ENCODE measurements at regions not wholly inside any gene's neighbourhood (a gene's known extent, or its start where the extent isn't known, plus 50 kb on each side); places are given as distances from the start of the nearest gene placed in this dataset.

GRCh38 chr1:95169548-95169947 lies 52.4 kb downstream of the TLCD4 start:
- Histone ChIP-seq H3K4me1 (ENCODE audit: control insufficient read depth, extremely low read depth, insufficient read depth, low read length) (no peaks in the 10 kb centered on the region), H4K20me1 (ENCODE audit: control insufficient read depth, extremely low read depth, insufficient read depth, low read length) (no peaks in the 10 kb centered on the region), H3K4me3 (replicated peaks in 1 of 4; ENCODE audit: control extremely low read depth in 1 of 4, insufficient read depth in 1 of 4, low read depth in 3 of 4, low read length in 4 of 4) (no peak overlapping the region), H3K36me3 (ENCODE audit: control insufficient read depth, insufficient read depth, low read length) (no peaks in the 10 kb centered on the region), H3K27me3 (ENCODE audit: control insufficient read depth, insufficient read depth, low read length) (no peaks in the 10 kb centered on the region), H3K4me2 (ENCODE audit: extremely low read depth, insufficient read depth, low read length) (no peak overlapping the region), H3K27ac (ENCODE audit: insufficient read depth, low read length) (no peak overlapping the region), H2AFZ (ENCODE audit: low read length) (no peak overlapping the region), H3K9me3 (ENCODE audit: control insufficient read depth, insufficient read depth, low read depth, low read length) (no peaks in the 10 kb centered on the region), H3K9ac (ENCODE audit: insufficient read depth, low read length) (no peak overlapping the region), H3K79me2 (ENCODE audit: control insufficient read depth, insufficient read depth, low read length) (no peaks in the 10 kb centered on the region)
- DNase-seq (ENCODE audit: low read depth in 2 of 2): peak in 1 of 2 donors; percentile 23
- TF ChIP-seq EZH2 (IDR thresholded peaks at IDR 0.05; ENCODE audit: low read length, missing control alignments): no peak
- no peak for TF ChIP-seq CTCF (conservative IDR thresholded peaks at IDR 0.05 in 1 of 2, IDR thresholded peaks at IDR 0.05 in 1 of 2; ENCODE audit: low read depth in 1 of 2, low read length in 2 of 2)

- Histone ChIP-seq H3K9ac (ENCODE audit: insufficient read depth, low read length) (no peak overlapping the region), H4K20me1 (ENCODE audit: control insufficient read depth, extremely low read depth, insufficient read depth, low read length) (no peaks in the 10 kb centered on the region), H3K4me1 (ENCODE audit: control insufficient read depth, extremely low read depth, insufficient read depth, low read length) (no peaks in the 10 kb centered on the region), H3K27ac (ENCODE audit: insufficient read depth, low read length) (no peak overlapping the region), H2AFZ (ENCODE audit: low read length) (no peak overlapping the region), H3K4me2 (ENCODE audit: extremely low read depth, insufficient read depth, low read length) (no peak overlapping the region), H3K36me3 (ENCODE audit: control insufficient read depth, insufficient read depth, low read length) (no peaks in the 10 kb centered on the region), H3K27me3 (ENCODE audit: control insufficient read depth, insufficient read depth, low read length) (no peaks in the 10 kb centered on the region), H3K4me3 (replicated peaks in 1 of 4; ENCODE audit: control extremely low read depth in 1 of 4, insufficient read depth in 1 of 4, low read depth in 3 of 4, low read length in 4 of 4) (no peak overlapping the region), H3K79me2 (ENCODE audit: control insufficient read depth, insufficient read depth, low read length) (no peaks in the 10 kb centered on the region), H3K9me3 (ENCODE audit: control insufficient read depth, insufficient read depth, low read depth, low read length) (no peaks in the 10 kb centered on the region)
- TF ChIP-seq EZH2 (IDR thresholded peaks at IDR 0.05; ENCODE audit: low read length, missing control alignments) (no peak), CTCF (conservative IDR thresholded peaks at IDR 0.05 in 1 of 2, IDR thresholded peaks at IDR 0.05 in 1 of 2; ENCODE audit: low read depth in 1 of 2, low read length in 2 of 2) (no peak)
- no peak for DNase-seq (ENCODE audit: low read depth in 2 of 2)
These were observed 54.4 kb downstream of the TLCD4 start for GRCh38 chr1:95171270-95172245.

GRCh38 chr1:95176861-95177260 lies 57.1 kb upstream of the RWDD3 start:
- Histone ChIP-seq H3K27ac (ENCODE audit: insufficient read depth, low read length) (no peak overlapping the region), H3K79me2 (ENCODE audit: control insufficient read depth, insufficient read depth, low read length) (no peaks in the 10 kb centered on the region), H3K4me3 (replicated peaks in 1 of 4; ENCODE audit: control extremely low read depth in 1 of 4, insufficient read depth in 1 of 4, low read depth in 3 of 4, low read length in 4 of 4) (no peak overlapping the region), H3K9me3 (ENCODE audit: control insufficient read depth, insufficient read depth, low read depth, low read length) (no peaks in the 10 kb centered on the region), H2AFZ (ENCODE audit: low read length) (no peak overlapping the region), H3K4me2 (ENCODE audit: extremely low read depth, insufficient read depth, low read length) (no peak overlapping the region), H3K9ac (ENCODE audit: insufficient read depth, low read length) (no peak overlapping the region), H3K4me1 (ENCODE audit: control insufficient read depth, extremely low read depth, insufficient read depth, low read length) (no peaks in the 10 kb centered on the region), H3K36me3 (ENCODE audit: control insufficient read depth, insufficient read depth, low read length) (no peaks in the 10 kb centered on the region), H3K27me3 (ENCODE audit: control insufficient read depth, insufficient read depth, low read length) (no peaks in the 10 kb centered on the region), H4K20me1 (ENCODE audit: control insufficient read depth, extremely low read depth, insufficient read depth, low read length) (no peaks in the 10 kb centered on the region)
- TF ChIP-seq EZH2 (IDR thresholded peaks at IDR 0.05; ENCODE audit: low read length, missing control alignments) (no peak), CTCF (conservative IDR thresholded peaks at IDR 0.05 in 1 of 2, IDR thresholded peaks at IDR 0.05 in 1 of 2; ENCODE audit: low read depth in 1 of 2, low read length in 2 of 2) (no peak)
- DNase-seq (ENCODE audit: low read depth in 2 of 2): no peak
